Spleen (tissue), 11 donors: ENCODE measurements at regions not wholly inside any gene's neighbourhood (a gene's known extent, or its start where the extent isn't known, plus 50 kb on each side); places are given as distances from the start of the nearest gene placed in this dataset.
"Not testable (repeated sequence)": the region's sequence is repeated elsewhere in the genome, so short reads cannot be mapped to it uniquely, and the experiment has no call there.

ENCODE experiments used
- DNase-seq: peaks from one replicate; pipeline ENCODE4 v3.0.0-alpha.2; 2020
- H3K27ac ChIP-seq, 8 donors: fragments of 200-600 bp; sonication (generic) in 7 of 8; 1 replicate in 4 of 8; 2 replicates in 4 of 8; pipeline versions ENCODE4 v1.5.0 to v1.8.0; 2016 to 2021; ENCODE audit warnings: inconsistent platforms in 4 of 8, mild to moderate bottlenecking in 4 of 8, moderate library complexity in 1 of 8
- H3K27me3 ChIP-seq, 7 donors: fragments of 200-600 bp; sonication (generic) in 6 of 7; replicated peaks in 1 of 7; 1 replicate in 4 of 7; 2 replicates in 3 of 7; pipeline versions ENCODE4 v1.5.0 to v1.8.0; 2016 to 2021; ENCODE audit warnings: inconsistent platforms in 3 of 7, mild to moderate bottlenecking in 1 of 7
- H3K36me3 ChIP-seq, 6 donors: fragments of 200-600 bp; sonication (generic) in 5 of 6; 1 replicate in 4 of 6; 2 replicates in 2 of 6; pipeline versions ENCODE4 v1.5.0 to v1.8.0; 2016 to 2021; ENCODE audit warnings: inconsistent platforms in 2 of 6
- H3K4me1 ChIP-seq, 6 donors: fragments of 200-600 bp; sonication (generic) in 5 of 6; 1 replicate in 3 of 6; 2 replicates in 3 of 6; pipeline versions ENCODE4 v1.5.0 to v1.8.0; 2016 to 2021; ENCODE audit warnings: inconsistent platforms in 3 of 6
- H3K4me3 ChIP-seq, 8 donors: fragments of 200-600 bp; sonication (generic) in 7 of 8; 1 replicate in 4 of 8; 2 replicates in 4 of 8; pipeline versions ENCODE4 v1.5.0 to v1.8.0; 2016 to 2021; ENCODE audit warnings: inconsistent platforms in 4 of 8, mild to moderate bottlenecking in 4 of 8, moderate library complexity in 2 of 8
- H3K9me3 ChIP-seq, 8 donors: fragments of 200-600 bp; sonication (generic) in 7 of 8; 1 replicate in 4 of 8; 2 replicates in 4 of 8; pipeline versions ENCODE4 v1.5.0 to v1.8.0; 2016 to 2021; ENCODE audit warnings: inconsistent platforms in 4 of 8
- POLR2A ChIP-seq, 3 donors: fragments of 450-650 bp; IDR thresholded peaks; one replicate each; pipeline ENCODE4 v1.5.1; 2017; ENCODE audit warnings: antibody characterized with exemption in 3 of 3, mild to moderate bottlenecking in 1 of 3
- POLR2AphosphoS5 ChIP-seq, 3 donors: sonication (generic); formaldehyde crosslinking; IDR thresholded peaks; one replicate each; pipeline ENCODE4 v1.5.1; 2017; ENCODE audit warnings: antibody characterized with exemption in 3 of 3
- WGBS, 5 donors: extraction: QIAGEN DNeasy Blood & Tissue Kit in 3 of 5; methylation state at CpG; one replicate each; pipeline versions ENCODE4 v1.1.5 to v1.1.7; 2013 to 2018; 5-methylcytosine and 5-hydroxymethylcytosine counted together
- intact Hi-C: fragments of 100-400 bp; cut with DNase I; formaldehyde crosslinking; loops from one replicate; pipeline ENCODE4 v1.15.0; 2023; ENCODE audit warnings: low total_unique reads
- TF ChIP-seq, protein P1 (sequence below), 11 experiments: fragments of 200-600 bp in 7 of 11; fragments of 450-650 bp in 4 of 11; sonication (generic) in 4 of 11; IDR thresholded peaks in 8 of 11; conservative IDR thresholded peaks in 3 of 11; 1 replicate in 7 of 11; 2 replicates in 4 of 11; pipeline versions ENCODE4 v1.4.0 to v1.8.0; 2016 to 2021; ENCODE audit warnings: antibody characterized with exemption in 11 of 11, inconsistent platforms in 4 of 11, mild to moderate bottlenecking in 1 of 11
- donor health status: healthy with polysubstance abuse.
- donor health status: DM: no; HTN: no; CAD: no; lungs with moderate emphysema.
- donor health status: DM: no; HTN: no; CAD: no.
- donor health status: Bipolar disorder and iron deficiency.
- donor health status: healthy.
- donor health status: DM: no; HTN: no; CAD: no.
- donor health status: DM: yes; HTN: yes; CAD: no.

DNA sequence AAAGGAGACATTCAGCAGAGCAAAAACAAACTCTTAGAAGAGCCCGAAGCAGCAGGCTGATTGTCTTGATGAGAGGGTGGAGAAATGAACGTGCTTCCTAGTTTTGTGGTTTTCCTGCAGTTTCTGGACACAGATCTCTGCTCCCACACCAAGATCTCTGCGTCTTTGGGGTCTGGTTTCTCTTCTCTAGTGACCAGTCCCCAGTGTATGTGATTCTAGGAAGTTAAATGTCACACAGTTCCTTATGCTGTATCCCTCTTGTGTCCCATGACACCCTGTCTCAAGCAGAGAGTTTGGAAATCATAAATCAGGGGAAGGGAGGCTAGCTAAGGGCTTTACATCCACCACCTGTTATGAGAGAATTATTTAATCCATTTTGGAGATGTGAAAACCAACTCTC is 55.4 kb upstream of the KLF14 start:
- TF ChIP-seq POLR2AphosphoS5 (IDR thresholded peaks at IDR 0.05) = no peak
- TF ChIP-seq POLR2A (IDR thresholded peaks at IDR 0.05) = no peak
- TF ChIP-seq, protein P1, sequence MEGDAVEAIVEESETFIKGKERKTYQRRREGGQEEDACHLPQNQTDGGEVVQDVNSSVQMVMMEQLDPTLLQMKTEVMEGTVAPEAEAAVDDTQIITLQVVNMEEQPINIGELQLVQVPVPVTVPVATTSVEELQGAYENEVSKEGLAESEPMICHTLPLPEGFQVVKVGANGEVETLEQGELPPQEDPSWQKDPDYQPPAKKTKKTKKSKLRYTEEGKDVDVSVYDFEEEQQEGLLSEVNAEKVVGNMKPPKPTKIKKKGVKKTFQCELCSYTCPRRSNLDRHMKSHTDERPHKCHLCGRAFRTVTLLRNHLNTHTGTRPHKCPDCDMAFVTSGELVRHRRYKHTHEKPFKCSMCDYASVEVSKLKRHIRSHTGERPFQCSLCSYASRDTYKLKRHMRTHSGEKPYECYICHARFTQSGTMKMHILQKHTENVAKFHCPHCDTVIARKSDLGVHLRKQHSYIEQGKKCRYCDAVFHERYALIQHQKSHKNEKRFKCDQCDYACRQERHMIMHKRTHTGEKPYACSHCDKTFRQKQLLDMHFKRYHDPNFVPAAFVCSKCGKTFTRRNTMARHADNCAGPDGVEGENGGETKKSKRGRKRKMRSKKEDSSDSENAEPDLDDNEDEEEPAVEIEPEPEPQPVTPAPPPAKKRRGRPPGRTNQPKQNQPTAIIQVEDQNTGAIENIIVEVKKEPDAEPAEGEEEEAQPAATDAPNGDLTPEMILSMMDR (IDR thresholded peaks at IDR 0.05 in 8 of 11, conservative IDR thresholded peaks at IDR 0.05 in 3 of 11) = no peak
- Histone ChIP-seq H3K36me3 (no peaks in the 10 kb centered on the region), H3K27me3 (no peaks in the 10 kb centered on the region), H3K4me3 (no peak overlapping the region), H3K4me1 (no peaks in the 10 kb centered on the region), H3K27ac (no peak overlapping the region), H3K9me3 (no peaks in the 10 kb centered on the region)
- 18 to 41% (median 33%) methylated on average over 3 of the region's 3 CpGs for WGBS, 5 donors
- intact Hi-C loops = no loop called here
- DNase-seq = no peak

DNA sequence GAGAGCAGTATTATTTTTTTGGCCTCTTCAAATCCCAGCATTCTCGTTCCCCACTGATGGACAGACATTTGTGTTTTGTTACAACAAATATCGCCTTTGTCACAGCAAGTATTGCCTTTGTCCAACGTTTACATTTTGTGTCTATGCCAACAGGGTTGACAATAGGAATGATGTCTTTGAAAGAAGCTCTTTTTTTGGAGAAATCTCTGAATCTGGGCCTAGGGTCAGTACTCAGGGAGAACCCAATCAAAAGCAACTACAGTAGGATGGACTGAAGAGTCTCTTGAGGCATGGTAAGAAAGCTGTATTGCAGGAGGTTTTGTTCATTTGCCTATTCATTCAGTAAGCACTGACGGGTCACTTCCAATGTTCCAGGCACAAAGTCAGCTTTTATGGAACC is 57.7 kb upstream of the KLF14 start:
- TF ChIP-seq, protein P1 (IDR thresholded peaks at IDR 0.05 in 8 of 11, conservative IDR thresholded peaks at IDR 0.05 in 3 of 11) = no peak
- TF ChIP-seq POLR2AphosphoS5 (IDR thresholded peaks at IDR 0.05) (no peak), POLR2A (IDR thresholded peaks at IDR 0.05) (no peak)
- H3K4me1 ChIP-seq = no peaks in the 10 kb centered on the region
- no peak for DNase-seq
- H3K36me3 ChIP-seq = no peaks in the 10 kb centered on the region
- intact Hi-C loops = no loop called here
- no peaks in the 10 kb centered on the region for H3K27me3 ChIP-seq
- no peak overlapping the region for H3K27ac ChIP-seq
- no peak overlapping the region for H3K4me3 ChIP-seq
- peaks cover 0 to 5% (median 0%) of the 10 kb centered on the region in 8 donors for H3K9me3 ChIP-seq
- 80 to 90% (median 86%) methylated on average over 4 of the region's 4 CpGs for WGBS, 5 donors

DNA sequence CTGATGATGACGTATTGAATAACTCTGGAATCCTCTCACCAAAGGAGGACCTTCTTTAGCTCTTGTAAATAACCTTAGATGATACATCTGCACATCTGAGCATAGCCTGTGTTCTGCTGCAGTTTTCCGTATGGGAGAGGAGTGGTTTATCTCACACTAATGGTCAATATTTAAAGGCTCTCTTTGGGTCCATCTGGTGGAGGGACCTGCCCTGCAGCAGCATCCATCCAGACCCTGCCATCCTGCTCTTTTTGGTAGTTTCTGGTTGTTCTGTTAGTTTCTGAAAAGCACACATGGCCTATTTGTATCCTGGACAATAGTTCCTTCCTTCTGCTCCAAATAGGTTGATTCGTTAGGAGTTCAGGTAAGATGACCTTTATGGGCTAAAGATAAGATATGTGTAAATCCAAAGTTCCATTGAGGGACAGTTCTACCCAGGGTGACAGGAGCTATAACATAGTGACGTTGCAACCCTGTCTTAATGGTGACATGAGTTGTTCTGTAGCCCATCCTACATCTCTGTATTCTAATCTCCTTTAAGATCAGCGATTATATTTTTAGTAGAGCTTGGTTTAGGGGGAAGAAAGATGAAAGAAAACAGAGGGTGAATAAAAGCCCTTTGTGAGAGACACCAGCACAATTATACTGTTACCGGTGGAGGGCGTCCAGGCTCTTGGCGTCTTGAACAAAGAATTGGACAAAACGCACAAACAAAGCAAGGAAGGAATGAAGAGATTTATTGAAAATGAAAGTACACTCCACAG is 60.0 kb upstream of the KLF14 start:
- no peak for TF ChIP-seq POLR2AphosphoS5 (IDR thresholded peaks at IDR 0.05)
- no peak for TF ChIP-seq POLR2A (IDR thresholded peaks at IDR 0.05)
- 67 to 81% (median 75%) methylated on average over 9 of the region's 9 CpGs for WGBS, 5 donors
- no peaks in the 10 kb centered on the region for H3K4me1 ChIP-seq
- intact Hi-C loops = no loop called here
- no peak for DNase-seq
- H3K9me3 ChIP-seq = peaks cover 0 to 5% (median 0%) of the 10 kb centered on the region in 8 donors
- H3K27me3 ChIP-seq = no peaks in the 10 kb centered on the region
- H3K36me3 ChIP-seq = no peaks in the 10 kb centered on the region
- H3K27ac ChIP-seq = peak overlapping the region in 7 of 8 donors; percentile 24 to 69 (median 50)
- peak overlapping the region in 1 of 8 donors; percentile 25 for H3K4me3 ChIP-seq

DNA sequence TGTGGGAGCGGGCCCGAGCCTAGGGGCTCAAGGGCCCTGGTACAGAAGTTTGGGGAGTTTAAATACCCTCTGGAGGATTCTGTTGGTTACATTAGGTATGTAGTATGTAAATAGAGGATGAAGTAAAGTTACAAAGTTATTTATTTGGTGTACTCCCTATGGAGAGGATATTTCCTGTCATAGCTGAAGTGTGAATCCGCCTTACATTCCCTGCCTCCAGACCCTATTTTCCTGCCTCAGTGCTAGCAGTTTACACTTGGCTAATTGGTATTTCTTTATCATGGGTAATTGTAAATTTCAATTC is 60.6 kb upstream of the KLF14 start:
- 68 to 86% (median 80%) methylated on average over 3 of the region's 3 CpGs for WGBS, 5 donors
- peak overlapping the region in 1 of 8 donors; percentile 25 for H3K4me3 ChIP-seq
- H3K27me3 ChIP-seq = no peaks in the 10 kb centered on the region
- H3K27ac ChIP-seq = peak overlapping the region in 7 of 8 donors; percentile 24 to 69 (median 50)
- no peak for DNase-seq
- no peaks in the 10 kb centered on the region for H3K36me3 ChIP-seq
- no peaks in the 10 kb centered on the region for H3K4me1 ChIP-seq
- intact Hi-C loops = no loop called here
- no peak for TF ChIP-seq POLR2AphosphoS5 (IDR thresholded peaks at IDR 0.05)
- TF ChIP-seq, protein P1 (IDR thresholded peaks at IDR 0.05 in 8 of 11, conservative IDR thresholded peaks at IDR 0.05 in 3 of 11) = no peak
- TF ChIP-seq POLR2A (IDR thresholded peaks at IDR 0.05) = no peak
- peaks cover 0 to 5% (median 0%) of the 10 kb centered on the region in 8 donors for H3K9me3 ChIP-seq

DNA sequence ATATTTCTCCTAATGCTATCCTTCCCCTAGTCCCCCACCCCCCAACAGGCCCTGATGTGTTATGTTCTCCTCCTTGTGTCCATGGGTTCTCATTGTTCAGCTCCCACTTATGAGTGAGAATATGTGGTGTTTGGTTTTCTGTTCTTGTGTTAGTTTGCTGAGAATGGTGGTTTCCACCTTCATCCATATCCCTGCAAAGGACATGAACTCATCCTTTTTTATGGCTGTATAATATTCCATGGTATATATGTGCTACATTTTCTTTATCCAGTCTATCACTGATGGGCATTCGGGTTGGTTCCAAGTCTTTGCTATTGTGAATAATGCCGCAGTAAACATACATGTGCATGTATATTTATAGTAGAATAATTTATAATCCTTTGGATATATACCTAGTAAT is 62.4 kb upstream of the KLF14 start:
- H3K27me3 ChIP-seq, DNase-seq, H3K4me1 ChIP-seq, H3K27ac ChIP-seq, H3K9me3 ChIP-seq, intact Hi-C loops, H3K36me3 ChIP-seq, H3K4me3 ChIP-seq: not testable (repeated sequence)
- WGBS, 5 donors = 50 to 99% (median 90%) methylated on average over 2 of the region's 2 CpGs
